IMR-90 (cell line): ENCODE measurements at regions not wholly inside any gene's neighbourhood (a gene's known extent, or its start where the extent isn't known, plus 50 kb on each side); places are given as distances from the start of the nearest gene placed in this dataset.

Experiments used
- ATAC-seq: fragments of 200-7000 bp; cut with Tn5 transposase; 2 replicates; pipeline ENCODE4 v1.9.1; 2020; ENCODE audit warnings: low read depth, mild to moderate bottlenecking, moderate library complexity
- BruUV-seq: library from RNA; stranded (reverse); fragments of 400-500 nt; replicated peaks from 2 replicates; lab custom pipeline; 2021; lab: Mats Ljungman, UMichigan
- CTCF ChIA-PET: fragments of 300-600 bp; formaldehyde crosslinking; extraction: SDS; loops from one replicate; lab custom pipeline; 2021; ENCODE audit warnings: antibody characterized with exemption; lab: Yijun Ruan, JAX
- POLR2A ChIA-PET: fragments of 300-600 bp; sonication (Branson Sonifier 250); formaldehyde crosslinking; loops from one replicate; lab custom pipeline; 2022; ENCODE audit warnings: antibody characterized with exemption; ENCODE audit not compliant: unreplicated experiment; lab: Charles Lee
- DNase-seq: peaks from one replicate; pipeline ENCODE4 v3.0.0; 2013
- H2AFZ ChIP-seq: replicated peaks from 2 replicates; pipeline ENCODE3; 2013; ENCODE audit warnings: low read length, mild to moderate bottlenecking; ENCODE audit not compliant: poor library complexity
- H2AK5ac ChIP-seq: 2 replicates; pipeline ENCODE4 v1.6.1; 2013; ENCODE audit warnings: low read depth, low read length, inconsistent platforms
- H2AK9ac ChIP-seq: replicated peaks from 2 replicates; pipeline ENCODE3; 2013; ENCODE audit warnings: mild to moderate bottlenecking, low read depth, low read length, moderate library complexity; ENCODE audit not compliant: poor library complexity
- H2BK120ac ChIP-seq: 2 replicates; pipeline ENCODE4 v1.6.1; 2013; ENCODE audit warnings: low read depth, low read length, inconsistent platforms
- H2BK15ac ChIP-seq: 3 replicates; pipeline ENCODE4 v1.6.1; 2013; ENCODE audit warnings: low read depth, low read length, inconsistent platforms
- H2BK20ac ChIP-seq: 2 replicates; pipeline ENCODE4 v1.6.1; 2013; ENCODE audit warnings: low read depth, mild to moderate bottlenecking, inconsistent platforms, low read length, moderate library complexity
- H2BK5ac ChIP-seq: 2 replicates; pipeline ENCODE4 v1.6.1; 2013; ENCODE audit warnings: mild to moderate bottlenecking, low read depth, low read length, inconsistent platforms; ENCODE audit not compliant: poor library complexity, severe bottlenecking
- H3K14ac ChIP-seq: replicated peaks from 2 replicates; pipeline ENCODE4 v1.6.1; 2013; ENCODE audit warnings: low read depth, low read length, inconsistent platforms
- H3K18ac ChIP-seq: 2 replicates; pipeline ENCODE4 v1.6.1; 2013; ENCODE audit warnings: low read depth, low read length, control low read depth
- H3K23ac ChIP-seq: 2 replicates; pipeline ENCODE4 v1.6.1; 2013; ENCODE audit warnings: low read depth, low read length, inconsistent platforms
- H3K27ac ChIP-seq: 2 replicates; pipeline ENCODE4 v1.5.1; 2013; ENCODE audit warnings: mild to moderate bottlenecking, control low read depth, low read length; ENCODE audit not compliant: insufficient read depth
- H3K27me3 ChIP-seq: 2 replicates; pipeline ENCODE4 v1.6.1; 2013; ENCODE audit warnings: low read length; ENCODE audit not compliant: control insufficient read depth, insufficient read depth
- H3K36me3 ChIP-seq: 2 replicates; pipeline ENCODE4 v1.6.1; 2013; ENCODE audit warnings: low read length, mixed read lengths; ENCODE audit not compliant: control insufficient read depth, insufficient read depth
- H3K4ac ChIP-seq: 2 replicates; pipeline ENCODE4 v1.6.1; 2013; ENCODE audit warnings: low read depth, low read length, inconsistent platforms
- H3K4me1 ChIP-seq: 2 replicates; pipeline ENCODE4 v1.6.1; 2013; ENCODE audit warnings: low read length, mixed read lengths; ENCODE audit not compliant: control insufficient read depth, insufficient read depth
- H3K4me2 ChIP-seq: 2 replicates; pipeline ENCODE4 v1.6.1; 2013; ENCODE audit warnings: low read depth, mild to moderate bottlenecking, control low read depth, low read length, moderate library complexity
- H3K4me3 ChIP-seq: 2 replicates; pipeline ENCODE4 v1.5.1; 2013; ENCODE audit warnings: low read depth, mild to moderate bottlenecking, control low read depth, low read length, moderate library complexity; ENCODE audit not compliant: insufficient read depth
- H3K56ac ChIP-seq: 2 replicates; pipeline ENCODE4 v1.6.1; 2013; ENCODE audit warnings: low read length, inconsistent platforms; ENCODE audit not compliant: insufficient read depth; ENCODE audit errors: extremely low read depth
- H3K79me1 ChIP-seq, 2 experiments: 2 replicates each; pipeline ENCODE4 v1.6.1; 2013; ENCODE audit warnings: low read length in 2 of 2, inconsistent platforms in 1 of 2, low read depth in 1 of 2
- H3K9ac ChIP-seq: 2 replicates; pipeline ENCODE4 v1.6.1; 2013; ENCODE audit warnings: low read depth, low read length, control low read depth
- H3K9me1 ChIP-seq: 2 replicates; pipeline ENCODE4 v1.6.1; 2013; ENCODE audit warnings: low read length, inconsistent platforms; ENCODE audit not compliant: insufficient read depth
- H3K9me3 ChIP-seq: 2 replicates; pipeline ENCODE4 v1.6.1; 2013; ENCODE audit warnings: low read length; ENCODE audit not compliant: control insufficient read depth, insufficient read depth
- H4K20me1 ChIP-seq: 2 replicates; pipeline ENCODE4 v1.6.1; 2013; ENCODE audit warnings: low read length, inconsistent platforms; ENCODE audit not compliant: insufficient read depth
- H4K5ac ChIP-seq: 2 replicates; pipeline ENCODE4 v1.6.1; 2013; ENCODE audit warnings: mild to moderate bottlenecking, low read depth, low read length, control low read depth
- H4K8ac ChIP-seq, 2 experiments: 2 replicates each; pipeline ENCODE4 v1.6.1; 2013; ENCODE audit warnings: low read depth in 2 of 2, low read length in 2 of 2, control low read depth in 1 of 2, inconsistent platforms in 1 of 2
- H4K91ac ChIP-seq: 2 replicates; pipeline ENCODE4 v1.6.1; 2013; ENCODE audit warnings: low read depth, low read length, inconsistent platforms; ENCODE audit not compliant: insufficient read depth
- CHD1 ChIP-seq: IDR thresholded peaks from 2 replicates; pipeline ENCODE4 v1.6.1; 2012; ENCODE audit warnings: low read depth, low read length, improper control_type of control experiment
- MAFK ChIP-seq: IDR thresholded peaks from 2 replicates; pipeline ENCODE4 v1.6.1; 2012; ENCODE audit warnings: low read depth, low read length, improper control_type of control experiment
- RAD21 ChIP-seq: IDR thresholded peaks from 2 replicates; pipeline ENCODE4 v1.6.1; 2012; ENCODE audit warnings: low read length, improper control_type of control experiment
- USF2 ChIP-seq: fragments of 150-350 bp; IDR thresholded peaks from 2 replicates; pipeline ENCODE4 v1.6.1; 2017; ENCODE audit warnings: mild to moderate bottlenecking, antibody characterized with exemption, low read length, low read depth
- WGBS, 2 experiments: methylation state at CpG; one replicate each; pipeline versions ENCODE4 v1.1.5 to v1.1.7; 2013; ENCODE audit warnings: missing lambda C conversion rate in 2 of 2; ENCODE audit not compliant: insufficient read length in 1 of 2; ENCODE audit errors: extremely low coverage in 2 of 2; 5-methylcytosine and 5-hydroxymethylcytosine counted together
- dilution Hi-C: fragments of 300-500 bp; cut with HindIII; formaldehyde crosslinking; loops from one replicate; pipeline ENCODE4 v1.14.3; 2018; ENCODE audit warnings: low sequenced_read_pairs; ENCODE audit not compliant: unreplicated experiment
- in situ Hi-C: fragments of 300-500 bp; cut with MboI; formaldehyde crosslinking; loops from 3 replicates; pipeline ENCODE4 v1.14.3; 2019; ENCODE audit warnings: low sequenced_read_pairs, inconsistent platforms, mixed read lengths
- intact Hi-C: fragments of 100-400 bp; cut with micrococcal nuclease; formaldehyde crosslinking; loops from 2 replicates; pipeline ENCODE4 v1.10.0; 2022

GRCh38 chr9:71357346-71357745 is 235.9 kb upstream of the TRPM3 start:
- dilution Hi-C loops: no loop called here
- CTCF ChIA-PET: no interaction called here
- no peak for ATAC-seq

More at GRCh38 chr9:71357346-71357745, 235.9 kb upstream of the TRPM3 start:
- no peak overlapping the region for H3K4me3 ChIP-seq
- no peak for DNase-seq
- no peak overlapping the region for H2AK5ac ChIP-seq
- H4K91ac ChIP-seq: no peak overlapping the region
- no peaks in the 10 kb centered on the region for H3K27me3 ChIP-seq
- H2BK15ac ChIP-seq: no peak overlapping the region
- H3K18ac ChIP-seq: no peak overlapping the region
- H3K4ac ChIP-seq: no peak overlapping the region
- no CpG with 5 or more reads among the region's 4 CpGs for WGBS, 2 experiments
- no peak overlapping the region for H2BK20ac ChIP-seq
- no TSS peak for BruUV-seq
- H2AFZ ChIP-seq: no peak overlapping the region
- no peak overlapping the region for H2BK5ac ChIP-seq
- in situ Hi-C loops (no loop called here), intact Hi-C loops (no loop called here)
- no peaks in the 10 kb centered on the region for H3K36me3 ChIP-seq
- H2AK9ac ChIP-seq: no peak overlapping the region
- H3K27ac ChIP-seq: no peak overlapping the region
- H3K9me1 ChIP-seq: no peaks in the 10 kb centered on the region
- no peak overlapping the region for H3K14ac ChIP-seq
- no peak overlapping the region for H4K8ac ChIP-seq
- no peaks in the 10 kb centered on the region for H3K79me1 ChIP-seq
- no peak overlapping the region for H2BK120ac ChIP-seq
- H4K20me1 ChIP-seq: no peaks in the 10 kb centered on the region
- H4K5ac ChIP-seq: no peak overlapping the region
- no peaks in the 10 kb centered on the region for H3K9me3 ChIP-seq
- no peak overlapping the region for H3K4me2 ChIP-seq
- no peak overlapping the region for H3K9ac ChIP-seq
- POLR2A ChIA-PET: no interaction called here
- no peaks in the 10 kb centered on the region for H3K4me1 ChIP-seq
- no peak overlapping the region for H3K56ac ChIP-seq
- TF ChIP-seq MAFK: peak; percentile 78
- no peak for TF ChIP-seq USF2
- TF ChIP-seq RAD21: no peak
- TF ChIP-seq CHD1: no peak
- no peak overlapping the region for H3K23ac ChIP-seq
